ENCODE measurements at regions not wholly inside any gene's neighbourhood (a gene's known extent, or its start where the extent isn't known, plus 50 kb on each side); places are given as distances from the start of the nearest gene placed in this dataset.

DNA sequence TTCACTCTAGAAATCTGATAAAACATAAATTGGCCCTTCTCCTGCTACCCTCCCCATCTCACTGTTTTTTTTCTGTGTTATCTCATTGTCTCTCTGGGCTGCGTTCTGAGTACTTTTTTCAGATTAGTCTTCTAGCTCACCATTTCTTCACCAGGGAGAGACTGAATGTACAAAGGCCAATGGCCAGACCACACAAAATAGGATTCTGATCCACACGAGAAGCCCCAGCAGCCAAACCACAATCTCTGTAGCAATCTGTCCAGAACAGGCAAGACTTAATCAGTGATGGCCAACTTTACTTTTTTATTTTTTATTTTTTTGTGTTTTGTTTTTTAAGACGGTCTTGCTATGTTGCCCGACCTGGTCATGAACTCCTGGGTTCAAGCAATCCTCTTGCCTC lies 55.9 kb upstream of the PAPSS2 start (continued):
- TF ChIP-seq, protein P1, sequence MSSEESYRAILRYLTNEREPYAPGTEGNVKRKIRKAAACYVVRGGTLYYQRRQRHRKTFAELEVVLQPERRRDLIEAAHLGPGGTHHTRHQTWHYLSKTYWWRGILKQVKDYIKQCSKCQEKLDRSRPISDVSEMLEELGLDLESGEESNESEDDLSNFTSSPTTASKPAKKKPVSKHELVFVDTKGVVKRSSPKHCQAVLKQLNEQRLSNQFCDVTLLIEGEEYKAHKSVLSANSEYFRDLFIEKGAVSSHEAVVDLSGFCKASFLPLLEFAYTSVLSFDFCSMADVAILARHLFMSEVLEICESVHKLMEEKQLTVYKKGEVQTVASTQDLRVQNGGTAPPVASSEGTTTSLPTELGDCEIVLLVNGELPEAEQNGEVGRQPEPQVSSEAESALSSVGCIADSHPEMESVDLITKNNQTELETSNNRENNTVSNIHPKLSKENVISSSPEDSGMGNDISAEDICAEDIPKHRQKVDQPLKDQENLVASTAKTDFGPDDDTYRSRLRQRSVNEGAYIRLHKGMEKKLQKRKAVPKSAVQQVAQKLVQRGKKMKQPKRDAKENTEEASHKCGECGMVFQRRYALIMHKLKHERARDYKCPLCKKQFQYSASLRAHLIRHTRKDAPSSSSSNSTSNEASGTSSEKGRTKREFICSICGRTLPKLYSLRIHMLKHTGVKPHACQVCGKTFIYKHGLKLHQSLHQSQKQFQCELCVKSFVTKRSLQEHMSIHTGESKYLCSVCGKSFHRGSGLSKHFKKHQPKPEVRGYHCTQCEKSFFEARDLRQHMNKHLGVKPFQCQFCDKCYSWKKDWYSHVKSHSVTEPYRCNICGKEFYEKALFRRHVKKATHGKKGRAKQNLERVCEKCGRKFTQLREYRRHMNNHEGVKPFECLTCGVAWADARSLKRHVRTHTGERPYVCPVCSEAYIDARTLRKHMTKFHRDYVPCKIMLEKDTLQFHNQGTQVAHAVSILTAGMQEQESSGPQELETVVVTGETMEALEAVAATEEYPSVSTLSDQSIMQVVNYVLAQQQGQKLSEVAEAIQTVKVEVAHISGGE (CRISPR knock-in tag; IDR thresholded peaks at IDR 0.05), result no peak

DNA sequence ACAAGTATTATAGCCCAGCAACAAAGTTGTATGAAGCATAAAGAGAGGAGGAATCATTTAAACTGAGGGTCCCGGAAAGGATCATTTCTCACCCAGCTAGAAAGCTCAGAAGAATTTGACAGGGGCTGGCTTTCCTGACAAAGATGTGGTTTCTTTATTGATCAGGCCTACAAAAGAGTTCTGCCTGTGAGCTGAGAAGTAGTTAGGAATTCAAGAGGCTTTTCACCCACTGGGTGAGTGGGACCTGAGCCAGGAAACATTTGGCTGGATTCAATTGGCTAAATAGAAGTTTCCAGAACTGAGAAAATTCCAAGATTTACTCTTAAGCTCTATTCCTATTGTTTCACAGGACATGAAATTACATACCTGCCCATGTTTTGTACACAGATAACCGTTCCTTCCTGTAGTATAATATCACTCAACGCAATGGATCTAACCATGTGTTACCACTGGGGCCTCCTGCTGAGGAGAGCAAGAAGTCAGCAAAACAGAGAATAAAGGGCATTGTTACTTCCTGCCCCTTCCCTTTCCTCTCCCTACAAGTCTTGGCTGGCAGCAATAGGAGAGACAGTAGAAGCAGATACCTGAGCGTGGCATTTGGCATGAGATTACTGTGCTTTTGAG lies 53.9 kb upstream of the PAPSS2 start:
- Histone ChIP-seq H3K27ac (ENCODE audit: control insufficient read depth, insufficient read depth) (no peak overlapping the region), H3K9me3 (replicated peaks; ENCODE audit: control insufficient read depth, insufficient read depth, low read length) (no peaks in the 10 kb centered on the region; the same call in 2 of the 3 replicates), H3K4me3 (no peak overlapping the region), H4K20me1 (ENCODE audit: control insufficient read depth, insufficient read depth) (no peaks in the 10 kb centered on the region), H3K9ac (ENCODE audit: control insufficient read depth, insufficient read depth, low read length) (no peak overlapping the region), H3K4me2 (ENCODE audit: control insufficient read depth, insufficient read depth) (no peak overlapping the region), H3K79me2 (ENCODE audit: control insufficient read depth, insufficient read depth, low read length) (no peaks in the 10 kb centered on the region), H2AFZ (ENCODE audit: control insufficient read depth, low read depth, low read length) (no peak overlapping the region), H3K27me3 (replicated peaks in 1 of 2; ENCODE audit: control insufficient read depth in 2 of 2, insufficient read depth in 2 of 2, low read length in 1 of 2) (no peaks in the 10 kb centered on the region), H3K36me3 (ENCODE audit: control insufficient read depth in 2 of 2, insufficient read depth in 2 of 2, low read length in 1 of 2) (no peaks in the 10 kb centered on the region), H3K4me1 (ENCODE audit: control insufficient read depth, insufficient read depth, low read length) (no peaks in the 10 kb centered on the region)
- ChIA-PET RAD21 (ENCODE audit: unreplicated experiment) (no interaction called here), CTCF (no interaction called here), SMC1A (ENCODE audit: uncharacterized antibody, unreplicated experiment) (no interaction called here), POLR2A (no interaction called here)
- no TSS peak for BruUV-seq (replicated peaks)
- TF ChIP-seq POLR2AphosphoS5 (IDR thresholded peaks at IDR 0.05; ENCODE audit: low read length) (no peak), ASH2L (IDR thresholded peaks at IDR 0.05; ENCODE audit: borderline replicate concordance, low read depth) (no peak), SMC3 (IDR thresholded peaks at IDR 0.05; ENCODE audit: borderline replicate concordance, low read length) (no peak), FOXM1 (IDR thresholded peaks at IDR 0.05; ENCODE audit: low read depth, low read length) (no peak), RFX5 (IDR thresholded peaks at IDR 0.05; ENCODE audit: low read depth, low read length) (no peak), STAT3 (IDR thresholded peaks at IDR 0.05; ENCODE audit: low read depth, low read length) (no peak), ZNF274 (IDR thresholded peaks at IDR 0.05; ENCODE audit: insufficient read depth, insufficient read length) (no peak), STAT1 (conservative IDR thresholded peaks at IDR 0.05) (no peak), ZNF207 (IDR thresholded peaks at IDR 0.05; ENCODE audit: borderline replicate concordance) (no peak)
- 87% methylated on average over 4 of the region's 4 CpGs for WGBS (ENCODE audit: insufficient coverage, insufficient replicate concordance, low lambda C conversion rate, missing lambda C conversion rate)
- intact Hi-C loops (cut with micrococcal nuclease; ENCODE audit: unreplicated experiment), result no loop called here
- ATAC-seq (no peak), FAIRE-seq (no peak), DNase-seq (ENCODE audit: low read depth, low spot score) (no peak)
- in situ Hi-C loops (cut with MboI), result no loop called here

Measured in GM12878 (cell line).